ENCODE measurements at regions not wholly inside any gene's neighbourhood (a gene's known extent, or its start where the extent isn't known, plus 50 kb on each side); places are given as distances from the start of the nearest gene placed in this dataset.

DNA sequence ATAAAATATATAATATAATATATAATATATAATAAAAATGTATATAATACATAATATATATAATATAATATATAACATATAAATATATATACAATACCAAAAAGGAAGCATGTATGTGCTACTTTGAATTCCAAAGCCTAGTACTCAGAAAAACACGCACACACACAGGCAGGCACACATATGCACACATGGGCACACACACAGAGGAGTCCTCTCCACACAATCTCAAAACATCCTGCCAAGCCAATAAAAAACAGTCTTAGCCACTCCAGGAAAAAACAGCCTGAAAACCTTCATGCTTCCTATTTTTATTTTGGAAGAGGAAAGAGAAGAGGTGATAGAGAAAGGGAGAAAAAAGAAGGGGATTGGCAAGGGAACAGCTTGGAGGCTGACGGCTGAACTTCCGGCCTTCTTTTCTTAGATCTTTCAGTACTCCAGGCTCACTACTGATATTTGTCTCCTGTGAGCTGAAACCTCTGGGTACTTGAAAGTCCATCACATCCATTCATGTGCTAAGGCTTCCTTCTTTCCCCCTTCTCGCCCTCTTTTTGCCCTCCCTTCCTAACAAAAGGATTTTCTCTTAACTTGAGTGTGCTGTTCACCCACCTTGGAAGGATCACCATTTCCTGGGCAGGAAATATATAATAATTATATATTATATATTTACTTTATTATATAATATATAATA is 394.2 kb downstream of the NUAK1 start:
- TF ChIP-seq, protein P1, sequence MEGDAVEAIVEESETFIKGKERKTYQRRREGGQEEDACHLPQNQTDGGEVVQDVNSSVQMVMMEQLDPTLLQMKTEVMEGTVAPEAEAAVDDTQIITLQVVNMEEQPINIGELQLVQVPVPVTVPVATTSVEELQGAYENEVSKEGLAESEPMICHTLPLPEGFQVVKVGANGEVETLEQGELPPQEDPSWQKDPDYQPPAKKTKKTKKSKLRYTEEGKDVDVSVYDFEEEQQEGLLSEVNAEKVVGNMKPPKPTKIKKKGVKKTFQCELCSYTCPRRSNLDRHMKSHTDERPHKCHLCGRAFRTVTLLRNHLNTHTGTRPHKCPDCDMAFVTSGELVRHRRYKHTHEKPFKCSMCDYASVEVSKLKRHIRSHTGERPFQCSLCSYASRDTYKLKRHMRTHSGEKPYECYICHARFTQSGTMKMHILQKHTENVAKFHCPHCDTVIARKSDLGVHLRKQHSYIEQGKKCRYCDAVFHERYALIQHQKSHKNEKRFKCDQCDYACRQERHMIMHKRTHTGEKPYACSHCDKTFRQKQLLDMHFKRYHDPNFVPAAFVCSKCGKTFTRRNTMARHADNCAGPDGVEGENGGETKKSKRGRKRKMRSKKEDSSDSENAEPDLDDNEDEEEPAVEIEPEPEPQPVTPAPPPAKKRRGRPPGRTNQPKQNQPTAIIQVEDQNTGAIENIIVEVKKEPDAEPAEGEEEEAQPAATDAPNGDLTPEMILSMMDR (IDR thresholded peaks at IDR 0.05 in 2 of 3, conservative IDR thresholded peaks at IDR 0.05 in 1 of 3; ENCODE audit: borderline replicate concordance in 1 of 3, insufficient read depth in 1 of 3, low read depth in 2 of 3, low read length in 2 of 3) = no peak
- TF ChIP-seq POLR2A (IDR thresholded peaks at IDR 0.05; ENCODE audit: borderline replicate concordance, extremely low read depth, insufficient read depth, insufficient read length) (no peak), POLR2AphosphoS5 (IDR thresholded peaks at IDR 0.05; ENCODE audit: low read depth, low read length) (no peak), CEBPB (IDR thresholded peaks at IDR 0.05; ENCODE audit: low read depth) (no peak)
- TF ChIP-seq, protein P2, sequence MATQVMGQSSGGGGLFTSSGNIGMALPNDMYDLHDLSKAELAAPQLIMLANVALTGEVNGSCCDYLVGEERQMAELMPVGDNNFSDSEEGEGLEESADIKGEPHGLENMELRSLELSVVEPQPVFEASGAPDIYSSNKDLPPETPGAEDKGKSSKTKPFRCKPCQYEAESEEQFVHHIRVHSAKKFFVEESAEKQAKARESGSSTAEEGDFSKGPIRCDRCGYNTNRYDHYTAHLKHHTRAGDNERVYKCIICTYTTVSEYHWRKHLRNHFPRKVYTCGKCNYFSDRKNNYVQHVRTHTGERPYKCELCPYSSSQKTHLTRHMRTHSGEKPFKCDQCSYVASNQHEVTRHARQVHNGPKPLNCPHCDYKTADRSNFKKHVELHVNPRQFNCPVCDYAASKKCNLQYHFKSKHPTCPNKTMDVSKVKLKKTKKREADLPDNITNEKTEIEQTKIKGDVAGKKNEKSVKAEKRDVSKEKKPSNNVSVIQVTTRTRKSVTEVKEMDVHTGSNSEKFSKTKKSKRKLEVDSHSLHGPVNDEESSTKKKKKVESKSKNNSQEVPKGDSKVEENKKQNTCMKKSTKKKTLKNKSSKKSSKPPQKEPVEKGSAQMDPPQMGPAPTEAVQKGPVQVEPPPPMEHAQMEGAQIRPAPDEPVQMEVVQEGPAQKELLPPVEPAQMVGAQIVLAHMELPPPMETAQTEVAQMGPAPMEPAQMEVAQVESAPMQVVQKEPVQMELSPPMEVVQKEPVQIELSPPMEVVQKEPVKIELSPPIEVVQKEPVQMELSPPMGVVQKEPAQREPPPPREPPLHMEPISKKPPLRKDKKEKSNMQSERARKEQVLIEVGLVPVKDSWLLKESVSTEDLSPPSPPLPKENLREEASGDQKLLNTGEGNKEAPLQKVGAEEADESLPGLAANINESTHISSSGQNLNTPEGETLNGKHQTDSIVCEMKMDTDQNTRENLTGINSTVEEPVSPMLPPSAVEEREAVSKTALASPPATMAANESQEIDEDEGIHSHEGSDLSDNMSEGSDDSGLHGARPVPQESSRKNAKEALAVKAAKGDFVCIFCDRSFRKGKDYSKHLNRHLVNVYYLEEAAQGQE (IDR thresholded peaks at IDR 0.05; ENCODE audit: low read depth) = no peak
